HEK293 (cell line): ENCODE measurements at regions not wholly inside any gene's neighbourhood (a gene's known extent, or its start where the extent isn't known, plus 50 kb on each side); places are given as distances from the start of the nearest gene placed in this dataset.

Source experiments
- CTCF ChIA-PET: fragments of 350-600 bp; formaldehyde crosslinking; extraction: SDS; loops from one replicate; lab custom pipeline; 2021; ENCODE audit warnings: antibody characterized with exemption; lab: Yijun Ruan, JAX
- POLR2A ChIA-PET: fragments of 300-600 bp; formaldehyde crosslinking; extraction: SDS; loops from one replicate; lab custom pipeline; 2020; ENCODE audit warnings: antibody characterized with exemption, inconsistent platforms; lab: Yijun Ruan, JAX
- H3K27ac ChIP-seq: fragments of 200-500 bp; sonication (Bioruptor generic); 2 replicates; pipeline ENCODE4 v1.5.1; 2014; ENCODE audit warnings: low read depth, low read length, control low read depth, inconsistent platforms; ENCODE audit errors: extremely low read depth
- H3K36me3 ChIP-seq, 2 experiments: fragments of 200-500 bp in 1 of 2; sonication (Bioruptor generic) in 1 of 2; 1 replicate in 1 of 2; 2 replicates in 1 of 2; pipeline ENCODE4 v1.5.1; 2014 to 2017; ENCODE audit warnings: inconsistent platforms in 2 of 2, low read length in 2 of 2; ENCODE audit not compliant: control insufficient read depth in 2 of 2, insufficient read depth in 1 of 2
- H3K4me1 ChIP-seq: fragments of 200-500 bp; sonication (Bioruptor generic); 2 replicates; pipeline ENCODE4 v1.5.1; 2014; ENCODE audit warnings: mild to moderate bottlenecking, low read length, inconsistent platforms; ENCODE audit not compliant: control insufficient read depth, insufficient read depth
- H3K4me3 ChIP-seq: 2 replicates; pipeline ENCODE4 v1.5.1; 2011; ENCODE audit warnings: low read depth, mild to moderate bottlenecking, control low read depth, low read length, moderate library complexity
- H3K9me3 ChIP-seq: fragments of 200-500 bp; sonication (Bioruptor generic); 2 replicates; pipeline ENCODE4 v1.5.1; 2014; ENCODE audit warnings: low read depth, low read length, inconsistent platforms; ENCODE audit not compliant: control insufficient read depth, insufficient read depth
- ATF2 ChIP-seq: fragments of 450-650 bp; formaldehyde crosslinking; IDR thresholded peaks from 2 replicates; pipeline ENCODE4 v1.5.1; 2016; ENCODE audit warnings: missing biosample characterization, missing genetic modification characterization, low read depth
- GLIS2 ChIP-seq: fragments of 450-650 bp; formaldehyde crosslinking; IDR thresholded peaks from 2 replicates; pipeline ENCODE4 v1.5.1; 2016; ENCODE audit warnings: missing biosample characterization, missing genetic modification characterization
- ZNF133 ChIP-seq: fragments of 450-650 bp; formaldehyde crosslinking; IDR thresholded peaks from 2 replicates; pipeline ENCODE4 v1.5.1; 2016; ENCODE audit warnings: missing biosample characterization, missing genetic modification characterization
- ZNF138 ChIP-seq: fragments of 450-650 bp; formaldehyde crosslinking; IDR thresholded peaks from 2 replicates; pipeline ENCODE4 v1.5.1; 2016; ENCODE audit warnings: missing biosample characterization, missing genetic modification characterization, borderline replicate concordance
- ZNF175 ChIP-seq: fragments of 450-650 bp; formaldehyde crosslinking; IDR thresholded peaks from 2 replicates; pipeline ENCODE4 v1.5.1; 2016; ENCODE audit warnings: missing biosample characterization, missing genetic modification characterization
- ZNF23 ChIP-seq: fragments of 450-650 bp; formaldehyde crosslinking; IDR thresholded peaks from 2 replicates; pipeline ENCODE4 v1.5.1; 2016; ENCODE audit warnings: missing biosample characterization, missing genetic modification characterization, borderline replicate concordance
- ZNF362 ChIP-seq: fragments of 450-650 bp; formaldehyde crosslinking; IDR thresholded peaks from 2 replicates; pipeline ENCODE4 v1.5.1; 2016; ENCODE audit warnings: missing biosample characterization, missing genetic modification characterization
- ZNF514 ChIP-seq: fragments of 450-650 bp; formaldehyde crosslinking; IDR thresholded peaks from 2 replicates; pipeline ENCODE4 v1.5.1; 2016; ENCODE audit warnings: missing biosample characterization, missing genetic modification characterization
- ZNF521 ChIP-seq: fragments of 450-650 bp; formaldehyde crosslinking; IDR thresholded peaks from 2 replicates; pipeline ENCODE4 v1.5.1; 2017; ENCODE audit warnings: missing biosample characterization, mild to moderate bottlenecking, missing genetic modification characterization
- ZNF585B ChIP-seq: fragments of 450-650 bp; formaldehyde crosslinking; IDR thresholded peaks from 2 replicates; pipeline ENCODE4 v1.5.1; 2016; ENCODE audit warnings: missing biosample characterization, missing genetic modification characterization
- ZNF664 ChIP-seq: fragments of 450-650 bp; formaldehyde crosslinking; IDR thresholded peaks from 2 replicates; pipeline ENCODE4 v1.5.1; 2016; ENCODE audit warnings: missing biosample characterization, missing genetic modification characterization
- ZNF692 ChIP-seq: fragments of 450-650 bp; formaldehyde crosslinking; IDR thresholded peaks from 2 replicates; pipeline ENCODE4 v1.5.1; 2016; ENCODE audit warnings: missing biosample characterization, missing genetic modification characterization
- ZNF791 ChIP-seq: fragments of 450-650 bp; formaldehyde crosslinking; IDR thresholded peaks from 2 replicates; pipeline ENCODE4 v1.5.1; 2016; ENCODE audit warnings: missing biosample characterization, missing genetic modification characterization
- TF ChIP-seq, protein P1 (sequence below): fragments of 450-650 bp; formaldehyde crosslinking; IDR thresholded peaks from 2 replicates; pipeline ENCODE4 v1.5.1; 2016; ENCODE audit warnings: missing biosample characterization, missing genetic modification characterization
- TF ChIP-seq, protein P2 (sequence below): fragments of 450-650 bp; formaldehyde crosslinking; IDR thresholded peaks from 2 replicates; pipeline ENCODE4 v1.5.1; 2016; ENCODE audit warnings: missing biosample characterization, missing genetic modification characterization
- TF ChIP-seq, protein P3 (sequence below): sonication (generic); formaldehyde crosslinking; IDR thresholded peaks from 2 replicates; pipeline ENCODE4 v1.8.1; 2022; ENCODE audit warnings: mild to moderate bottlenecking, moderate library complexity, missing genetic modification reagents

DNA sequence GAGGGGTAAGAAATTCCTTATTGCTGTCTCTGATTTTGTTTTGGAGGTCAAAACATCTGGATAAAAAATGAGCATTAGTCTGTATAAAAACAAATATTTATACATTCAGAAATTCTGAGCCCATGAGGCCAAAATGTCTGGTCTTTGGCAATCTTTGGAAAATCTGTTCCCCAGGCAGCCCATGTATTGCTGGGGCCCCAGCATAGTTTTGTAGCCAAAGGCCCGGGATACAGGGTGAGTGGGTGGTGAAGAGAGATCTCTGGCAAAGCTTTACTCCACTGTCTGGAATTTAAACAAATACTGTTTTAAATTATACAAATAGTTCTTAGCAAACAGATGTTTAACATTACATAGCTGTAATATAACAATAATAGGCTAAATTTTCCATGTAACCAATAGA lies 134.7 kb upstream of the GALNT17 start:
- Histone ChIP-seq H3K4me3 (no peak overlapping the region), H3K4me1 (no peaks in the 10 kb centered on the region), H3K36me3 (no peaks in the 10 kb centered on the region), H3K9me3 (no peaks in the 10 kb centered on the region), H3K27ac (no peak overlapping the region)
- CTCF ChIA-PET = no interaction called here
- POLR2A ChIA-PET = no interaction called here
- no peak for TF ChIP-seq ZNF138 (tag by site-specific recombination)
- no peak for TF ChIP-seq ZNF791 (tag by site-specific recombination)
- TF ChIP-seq, protein P1, sequence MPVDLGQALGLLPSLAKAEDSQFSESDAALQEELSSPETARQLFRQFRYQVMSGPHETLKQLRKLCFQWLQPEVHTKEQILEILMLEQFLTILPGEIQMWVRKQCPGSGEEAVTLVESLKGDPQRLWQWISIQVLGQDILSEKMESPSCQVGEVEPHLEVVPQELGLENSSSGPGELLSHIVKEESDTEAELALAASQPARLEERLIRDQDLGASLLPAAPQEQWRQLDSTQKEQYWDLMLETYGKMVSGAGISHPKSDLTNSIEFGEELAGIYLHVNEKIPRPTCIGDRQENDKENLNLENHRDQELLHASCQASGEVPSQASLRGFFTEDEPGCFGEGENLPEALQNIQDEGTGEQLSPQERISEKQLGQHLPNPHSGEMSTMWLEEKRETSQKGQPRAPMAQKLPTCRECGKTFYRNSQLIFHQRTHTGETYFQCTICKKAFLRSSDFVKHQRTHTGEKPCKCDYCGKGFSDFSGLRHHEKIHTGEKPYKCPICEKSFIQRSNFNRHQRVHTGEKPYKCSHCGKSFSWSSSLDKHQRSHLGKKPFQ (tag by site-specific recombination) = no peak
- TF ChIP-seq ATF2 (tag by site-specific recombination) = no peak
- TF ChIP-seq, protein P2, sequence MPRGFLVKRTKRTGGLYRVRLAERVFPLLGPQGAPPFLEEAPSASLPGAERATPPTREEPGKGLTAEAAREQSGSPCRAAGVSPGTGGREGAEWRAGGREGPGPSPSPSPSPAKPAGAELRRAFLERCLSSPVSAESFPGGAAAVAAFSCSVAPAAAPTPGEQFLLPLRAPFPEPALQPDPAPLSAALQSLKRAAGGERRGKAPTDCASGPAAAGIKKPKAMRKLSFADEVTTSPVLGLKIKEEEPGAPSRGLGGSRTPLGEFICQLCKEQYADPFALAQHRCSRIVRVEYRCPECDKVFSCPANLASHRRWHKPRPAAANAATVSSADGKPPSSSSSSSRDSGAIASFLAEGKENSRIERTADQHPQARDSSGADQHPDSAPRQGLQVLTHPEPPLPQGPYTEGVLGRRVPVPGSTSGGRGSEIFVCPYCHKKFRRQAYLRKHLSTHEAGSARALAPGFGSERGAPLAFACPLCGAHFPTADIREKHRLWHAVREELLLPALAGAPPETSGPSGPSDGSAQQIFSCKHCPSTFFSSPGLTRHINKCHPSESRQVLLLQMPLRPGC (tag by site-specific recombination) = no peak

DNA sequence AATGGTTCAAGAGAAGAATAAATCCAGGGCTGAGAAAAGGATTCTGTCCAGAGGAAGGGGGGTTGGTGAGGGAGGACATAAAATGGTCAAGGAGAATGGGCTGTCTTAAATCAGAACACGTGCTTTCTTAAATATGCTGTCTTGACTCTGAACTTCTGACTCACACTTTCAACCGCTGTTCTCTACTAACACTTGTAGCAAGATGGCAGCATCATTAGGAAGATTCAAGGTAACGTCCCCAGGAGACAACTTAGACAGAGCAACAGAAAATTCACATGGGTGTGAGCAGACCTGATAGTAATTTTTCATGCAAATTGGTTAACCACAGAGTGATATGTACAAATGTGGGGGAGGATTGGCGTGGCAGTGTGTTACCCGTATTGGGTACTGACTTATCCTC lies 126.8 kb upstream of the GALNT17 start:
- CTCF ChIA-PET = no interaction called here
- POLR2A ChIA-PET = no interaction called here
- TF ChIP-seq ZNF692 = no peak
- no peak for TF ChIP-seq ZNF362 (tag by site-specific recombination)
- TF ChIP-seq ZNF521 (tag by site-specific recombination) = no peak
- TF ChIP-seq ZNF514 (tag by site-specific recombination) = no peak
- TF ChIP-seq ZNF175 (tag by site-specific recombination) = no peak
- TF ChIP-seq, protein P3, sequence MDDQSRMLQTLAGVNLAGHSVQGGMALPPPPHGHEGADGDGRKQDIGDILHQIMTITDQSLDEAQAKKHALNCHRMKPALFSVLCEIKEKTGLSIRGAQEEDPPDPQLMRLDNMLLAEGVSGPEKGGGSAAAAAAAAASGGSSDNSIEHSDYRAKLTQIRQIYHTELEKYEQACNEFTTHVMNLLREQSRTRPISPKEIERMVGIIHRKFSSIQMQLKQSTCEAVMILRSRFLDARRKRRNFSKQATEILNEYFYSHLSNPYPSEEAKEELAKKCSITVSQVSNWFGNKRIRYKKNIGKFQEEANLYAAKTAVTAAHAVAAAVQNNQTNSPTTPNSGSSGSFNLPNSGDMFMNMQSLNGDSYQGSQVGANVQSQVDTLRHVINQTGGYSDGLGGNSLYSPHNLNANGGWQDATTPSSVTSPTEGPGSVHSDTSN = no peak
- no peak for TF ChIP-seq ZNF133 (tag by site-specific recombination)
- H3K4me1 ChIP-seq = no peaks in the 10 kb centered on the region; the same call in 1 of the 2 replicates
- no peaks in the 10 kb centered on the region for H3K36me3 ChIP-seq
- H3K4me3 ChIP-seq = no peak overlapping the region
- no peaks in the 10 kb centered on the region for H3K9me3 ChIP-seq
- H3K27ac ChIP-seq = no peak overlapping the region

DNA sequence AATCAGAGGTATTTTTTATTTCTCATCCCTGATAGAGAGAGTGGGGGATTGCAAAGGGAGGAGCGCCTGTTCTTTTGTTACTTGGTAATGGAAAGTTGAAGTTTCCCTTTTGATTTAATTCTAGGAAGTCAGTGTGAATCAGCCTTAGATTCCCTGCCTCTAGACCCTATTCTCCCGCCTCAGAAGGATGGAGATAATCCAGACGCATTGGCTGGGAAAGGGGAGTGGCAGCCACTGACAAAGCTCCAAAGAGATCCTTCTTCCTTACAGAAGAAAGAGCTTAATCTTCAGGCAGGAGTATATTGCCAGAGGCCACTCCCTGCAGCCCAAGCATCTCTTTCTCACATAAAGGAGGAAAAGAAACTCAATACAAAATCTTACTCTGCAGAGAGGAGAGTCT lies 122.3 kb upstream of the GALNT17 start:
- Histone ChIP-seq H3K36me3 (no peaks in the 10 kb centered on the region), H3K9me3 (no peaks in the 10 kb centered on the region), H3K4me1 (no peaks in the 10 kb centered on the region; the same call in 1 of the 2 replicates), H3K27ac (no peak overlapping the region), H3K4me3 (no peak overlapping the region)
- ChIA-PET POLR2A (no interaction called here), CTCF (no interaction called here)
- TF ChIP-seq ZNF664 (tag by site-specific recombination) (no peak), GLIS2 (no peak), ZNF23 (tag by site-specific recombination) (no peak), ZNF585B (tag by site-specific recombination) (no peak)
